GM12878 (cell line): ENCODE measurements at regions not wholly inside any gene's neighbourhood (a gene's known extent, or its start where the extent isn't known, plus 50 kb on each side); places are given as distances from the start of the nearest gene placed in this dataset.

Experiments
- ATAC-seq: fragments of 200-7000 bp; cut with Tn5 transposase; 3 replicates; pipeline ENCODE4 v1.9.1; 2020; ENCODE audit warnings: mild to moderate bottlenecking, moderate library complexity
- BruUV-seq: library from RNA; stranded (reverse); fragments of 400-500 nt; replicated peaks from 2 replicates; lab custom pipeline; 2021; lab: Mats Ljungman, UMichigan
- CTCF ChIA-PET: fragments of 300-600 bp; sonication (Branson Sonifier 250); formaldehyde crosslinking; extraction: SDS; loops from one replicate; lab custom pipeline; 2021; ENCODE audit warnings: inconsistent platforms; lab: Yijun Ruan, JAX
- POLR2A ChIA-PET: fragments of 350-600 bp; formaldehyde crosslinking; extraction: SDS; loops from one replicate; lab custom pipeline; 2021; ENCODE audit warnings: inconsistent platforms; lab: Charles Lee
- RAD21 ChIA-PET: fragments of 300-600 bp; sonication (Branson Sonifier 250); formaldehyde crosslinking; loops from one replicate; lab custom pipeline; 2023; ENCODE audit warnings: antibody characterized with exemption; ENCODE audit not compliant: unreplicated experiment; lab: Charles Lee
- SMC1A ChIA-PET: fragments of 300-600 bp; sonication (Branson Sonifier 250); formaldehyde crosslinking; loops from one replicate; lab custom pipeline; 2023; ENCODE audit not compliant: unreplicated experiment, uncharacterized antibody; lab: Charles Lee
- DNase-seq: peaks from one replicate; pipeline ENCODE4 v3.0.0-alpha.2; 2011; ENCODE audit warnings: low read depth, low spot score
- FAIRE-seq: peaks from 3 replicates; lab custom pipeline; 2011; peaks lifted over from hg19 to GRCh38; lab: Jason Lieb, UNC
- H2AFZ ChIP-seq: 2 replicates; pipeline ENCODE4 v1.6.0; 2011; ENCODE audit warnings: low read depth, low read length, control low read depth; ENCODE audit not compliant: control insufficient read depth
- H3K27ac ChIP-seq: 2 replicates; pipeline ENCODE4 v1.5.1; 2011; ENCODE audit warnings: control low read depth; ENCODE audit not compliant: control insufficient read depth, insufficient read depth
- H3K27me3 ChIP-seq, 2 experiments: replicated peaks in 1 of 2; 2 replicates each; pipeline versions ENCODE4 v1.6.0 to v1.6.1; 2011; ENCODE audit warnings: low read length in 1 of 2; ENCODE audit not compliant: control insufficient read depth in 2 of 2, insufficient read depth in 2 of 2
- H3K36me3 ChIP-seq, 2 experiments: 2 replicates each; pipeline ENCODE4 v1.5.1; 2011; ENCODE audit warnings: low read length in 1 of 2; ENCODE audit not compliant: control insufficient read depth in 2 of 2, insufficient read depth in 2 of 2
- H3K4me1 ChIP-seq: 2 replicates; pipeline ENCODE4 v1.6.1; 2011; ENCODE audit warnings: mild to moderate bottlenecking, low read length, moderate library complexity, mixed read lengths; ENCODE audit not compliant: control insufficient read depth, insufficient read depth
- H3K4me2 ChIP-seq: 2 replicates; pipeline ENCODE4 v1.6.0; 2011; ENCODE audit warnings: control low read depth; ENCODE audit not compliant: control insufficient read depth, insufficient read depth
- H3K4me3 ChIP-seq: fragments of 200-600 bp; sonication (generic); 2 replicates; pipeline ENCODE4 v1.5.1; 2016
- H3K79me2 ChIP-seq: 2 replicates; pipeline ENCODE4 v1.6.0; 2011; ENCODE audit warnings: low read length; ENCODE audit not compliant: control insufficient read depth, insufficient read depth
- H3K9ac ChIP-seq: 2 replicates; pipeline ENCODE4 v1.8.0; 2011; ENCODE audit warnings: low read length, control low read depth, mixed read lengths; ENCODE audit not compliant: control insufficient read depth, insufficient read depth
- H3K9me3 ChIP-seq: replicated peaks from 3 replicates; pipeline ENCODE4 v1.5.1; 2011; ENCODE audit warnings: mild to moderate bottlenecking, low read length; ENCODE audit not compliant: control insufficient read depth, insufficient read depth
- H4K20me1 ChIP-seq: 2 replicates; pipeline ENCODE4 v1.6.0; 2011; ENCODE audit not compliant: control insufficient read depth, insufficient read depth
- ASH2L ChIP-seq: fragments of 300-600, 200-600 bp; sonication (generic); IDR thresholded peaks from 2 replicates; pipeline ENCODE4 v1.6.1; 2017; ENCODE audit warnings: low read depth, mild to moderate bottlenecking, borderline replicate concordance
- BHLHE40 ChIP-seq, 2 experiments: fragments of 450-650 bp in 1 of 2; IDR thresholded peaks; 2 replicates each; pipeline ENCODE4 v1.6.1; 2011 to 2017; ENCODE audit warnings: low read depth in 2 of 2, borderline replicate concordance in 1 of 2, improper control_type of control experiment in 1 of 2, low read length in 1 of 2, mild to moderate bottlenecking in 1 of 2
- BMI1 ChIP-seq: fragments of 450-650 bp; IDR thresholded peaks from 2 replicates; pipeline ENCODE4 v1.6.1; 2016; ENCODE audit warnings: mild to moderate bottlenecking, moderate library complexity, borderline replicate concordance
- HDAC6 ChIP-seq: fragments of 200-600 bp; sonication (generic); IDR thresholded peaks from one replicate; pipeline ENCODE4 v1.8.0; 2017; ENCODE audit warnings: antibody characterized with exemption; ENCODE audit not compliant: unreplicated experiment
- JUND ChIP-seq: IDR thresholded peaks from 2 replicates; pipeline ENCODE4 v1.6.1; 2012; ENCODE audit warnings: low read depth, mild to moderate bottlenecking, low read length, improper control_type of control experiment, moderate library complexity
- NBN ChIP-seq: fragments of 450-650 bp; IDR thresholded peaks from 2 replicates; pipeline ENCODE4 v1.6.1; 2016
- NFXL1 ChIP-seq: fragments of 450-650 bp; IDR thresholded peaks from 2 replicates; pipeline ENCODE4 v1.6.1; 2017; ENCODE audit warnings: antibody characterized with exemption, mild to moderate bottlenecking, borderline replicate concordance
- SUPT20H ChIP-seq: IDR thresholded peaks from 2 replicates; pipeline ENCODE4 v1.6.1; 2011; ENCODE audit warnings: low read depth, mild to moderate bottlenecking, low read length, moderate library complexity, borderline replicate concordance; ENCODE audit not compliant: control insufficient read depth
- TCF12 ChIP-seq: IDR thresholded peaks from 2 replicates; pipeline ENCODE4 v1.6.1; 2011; ENCODE audit warnings: low read depth, mild to moderate bottlenecking, low read length
- TCF7 ChIP-seq: IDR thresholded peaks from 2 replicates; pipeline ENCODE4 v1.6.1; 2014; ENCODE audit warnings: antibody characterized with exemption, borderline replicate concordance
- ZNF207 ChIP-seq: fragments of 450-650 bp; IDR thresholded peaks from 2 replicates; pipeline ENCODE4 v1.6.1; 2014; ENCODE audit warnings: antibody characterized with exemption, mild to moderate bottlenecking, borderline replicate concordance
- WGBS: methylation state at CpG from one replicate; pipeline ENCODE4 v1.1.6; 2016; ENCODE audit warnings: low lambda C conversion rate; ENCODE audit not compliant: insufficient replicate concordance, insufficient coverage; ENCODE audit errors: missing lambda C conversion rate; 5-methylcytosine and 5-hydroxymethylcytosine counted together
- in situ Hi-C: fragments of 300-500 bp; cut with MboI; formaldehyde crosslinking; loops from 9 replicates; pipeline ENCODE4 v1.14.3; 2018; ENCODE audit warnings: mixed read lengths
- intact Hi-C: fragments of 100-400 bp; cut with micrococcal nuclease; formaldehyde crosslinking; loops from one replicate; pipeline ENCODE4 v1.14.2; 2022; ENCODE audit not compliant: unreplicated experiment
- TF ChIP-seq, protein P1 (sequence below): IDR thresholded peaks from 2 replicates; pipeline ENCODE4 v1.6.1; 2012; ENCODE audit warnings: low read depth, low read length, improper control_type of control experiment
- TF ChIP-seq, protein P2 (sequence below): fragments of 450-650 bp; IDR thresholded peaks from 2 replicates; pipeline ENCODE4 v1.6.1; 2017; ENCODE audit warnings: mild to moderate bottlenecking, low read depth, inconsistent platforms; ENCODE audit not compliant: poor library complexity, severe bottlenecking

DNA sequence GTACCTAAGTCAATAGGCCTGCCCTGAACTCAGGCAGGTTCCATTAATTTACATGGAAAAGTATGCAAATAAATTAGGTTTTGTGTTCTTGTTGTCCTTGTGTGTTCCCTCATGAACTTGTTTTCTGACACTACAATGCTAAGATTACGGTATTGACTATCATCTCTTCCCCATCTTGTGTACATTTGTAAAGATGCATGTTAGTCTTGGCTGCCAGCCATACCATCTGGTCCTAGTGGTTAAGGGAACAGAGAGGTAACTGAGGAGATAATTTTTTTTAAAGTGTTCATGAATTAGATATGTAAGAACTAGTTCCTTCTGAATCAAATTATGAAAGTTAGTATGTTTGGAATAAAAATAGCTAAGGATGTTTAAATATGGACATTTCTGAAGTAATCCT lies 167.6 kb upstream of the ADAMTS5 start:
- SMC1A ChIA-PET = no interaction called here
- in situ Hi-C loops (no loop called here), intact Hi-C loops (no loop called here)
- Histone ChIP-seq H3K4me1 (no peaks in the 10 kb centered on the region), H3K27me3 (no peaks in the 10 kb centered on the region), H2AFZ (no peak overlapping the region), H3K4me3 (no peak overlapping the region), H4K20me1 (no peaks in the 10 kb centered on the region), H3K9ac (no peak overlapping the region), H3K79me2 (no peaks in the 10 kb centered on the region), H3K9me3 (no peaks in the 10 kb centered on the region), H3K36me3 (no peaks in the 10 kb centered on the region), H3K27ac (no peak overlapping the region), H3K4me2 (no peak overlapping the region)
- ATAC-seq (no peak), DNase-seq (no peak), FAIRE-seq (no peak)
- 5% methylated on average over 1 of the region's 1 CpG for WGBS
- RAD21 ChIA-PET = no interaction called here
- TF ChIP-seq, protein P1, sequence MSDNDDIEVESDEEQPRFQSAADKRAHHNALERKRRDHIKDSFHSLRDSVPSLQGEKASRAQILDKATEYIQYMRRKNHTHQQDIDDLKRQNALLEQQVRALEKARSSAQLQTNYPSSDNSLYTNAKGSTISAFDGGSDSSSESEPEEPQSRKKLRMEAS = no peak
- TF ChIP-seq ASH2L (no peak), TCF7 (no peak), ZNF207 (no peak), BMI1 (no peak), TCF12 (no peak), JUND (no peak), NFXL1 (no peak), SUPT20H (no peak), BHLHE40 (IDR thresholded peaks at IDR 0.05; ENCODE audit: borderline replicate concordance in 1 of 2, low read depth in 2 of 2, low read length in 1 of 2) (no peak), HDAC6 (no peak), NBN (no peak)
- TF ChIP-seq, protein P2, sequence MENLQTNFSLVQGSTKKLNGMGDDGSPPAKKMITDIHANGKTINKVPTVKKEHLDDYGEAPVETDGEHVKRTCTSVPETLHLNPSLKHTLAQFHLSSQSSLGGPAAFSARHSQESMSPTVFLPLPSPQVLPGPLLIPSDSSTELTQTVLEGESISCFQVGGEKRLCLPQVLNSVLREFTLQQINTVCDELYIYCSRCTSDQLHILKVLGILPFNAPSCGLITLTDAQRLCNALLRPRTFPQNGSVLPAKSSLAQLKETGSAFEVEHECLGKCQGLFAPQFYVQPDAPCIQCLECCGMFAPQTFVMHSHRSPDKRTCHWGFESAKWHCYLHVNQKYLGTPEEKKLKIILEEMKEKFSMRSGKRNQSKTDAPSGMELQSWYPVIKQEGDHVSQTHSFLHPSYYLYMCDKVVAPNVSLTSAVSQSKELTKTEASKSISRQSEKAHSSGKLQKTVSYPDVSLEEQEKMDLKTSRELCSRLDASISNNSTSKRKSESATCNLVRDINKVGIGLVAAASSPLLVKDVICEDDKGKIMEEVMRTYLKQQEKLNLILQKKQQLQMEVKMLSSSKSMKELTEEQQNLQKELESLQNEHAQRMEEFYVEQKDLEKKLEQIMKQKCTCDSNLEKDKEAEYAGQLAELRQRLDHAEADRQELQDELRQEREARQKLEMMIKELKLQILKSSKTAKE = no peak
- POLR2A ChIA-PET = no interaction called here
- no TSS peak for BruUV-seq
- CTCF ChIA-PET = no interaction called here
